ENCODE measurements at regions not wholly inside any gene's neighbourhood (a gene's known extent, or its start where the extent isn't known, plus 50 kb on each side); places are given as distances from the start of the nearest gene placed in this dataset.

DNA sequence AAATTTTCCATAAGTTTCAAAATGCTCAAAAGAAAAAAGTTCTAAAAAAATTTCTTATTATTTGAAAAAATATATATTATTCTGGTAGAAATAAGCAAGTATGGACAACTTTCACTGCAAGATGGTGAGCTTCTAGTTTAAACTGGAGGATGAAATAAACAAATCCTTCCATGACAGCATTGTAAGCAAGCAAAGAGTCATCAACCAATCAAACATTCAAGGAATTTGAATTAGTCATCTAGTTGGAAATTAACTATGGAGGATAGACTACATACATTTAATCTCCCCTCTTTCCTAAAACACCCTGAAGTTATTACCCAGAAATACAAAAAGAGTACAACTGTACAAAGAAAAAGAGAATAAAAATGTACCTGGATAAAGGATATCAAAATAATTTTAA, 51.0 kb upstream of the IRX5 start:
- TF ChIP-seq, protein P1, sequence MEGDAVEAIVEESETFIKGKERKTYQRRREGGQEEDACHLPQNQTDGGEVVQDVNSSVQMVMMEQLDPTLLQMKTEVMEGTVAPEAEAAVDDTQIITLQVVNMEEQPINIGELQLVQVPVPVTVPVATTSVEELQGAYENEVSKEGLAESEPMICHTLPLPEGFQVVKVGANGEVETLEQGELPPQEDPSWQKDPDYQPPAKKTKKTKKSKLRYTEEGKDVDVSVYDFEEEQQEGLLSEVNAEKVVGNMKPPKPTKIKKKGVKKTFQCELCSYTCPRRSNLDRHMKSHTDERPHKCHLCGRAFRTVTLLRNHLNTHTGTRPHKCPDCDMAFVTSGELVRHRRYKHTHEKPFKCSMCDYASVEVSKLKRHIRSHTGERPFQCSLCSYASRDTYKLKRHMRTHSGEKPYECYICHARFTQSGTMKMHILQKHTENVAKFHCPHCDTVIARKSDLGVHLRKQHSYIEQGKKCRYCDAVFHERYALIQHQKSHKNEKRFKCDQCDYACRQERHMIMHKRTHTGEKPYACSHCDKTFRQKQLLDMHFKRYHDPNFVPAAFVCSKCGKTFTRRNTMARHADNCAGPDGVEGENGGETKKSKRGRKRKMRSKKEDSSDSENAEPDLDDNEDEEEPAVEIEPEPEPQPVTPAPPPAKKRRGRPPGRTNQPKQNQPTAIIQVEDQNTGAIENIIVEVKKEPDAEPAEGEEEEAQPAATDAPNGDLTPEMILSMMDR (IDR thresholded peaks at IDR 0.05; ENCODE audit: poor library complexity, severe bottlenecking): no peak
- TF ChIP-seq EZH2 (IDR thresholded peaks at IDR 0.05; ENCODE audit: borderline replicate concordance, insufficient read depth, low read length, poor library complexity, severe bottlenecking): no peak
- TF ChIP-seq POLR2AphosphoS5 (IDR thresholded peaks at IDR 0.05): no peak
- no peak for TF ChIP-seq TAF1 (IDR thresholded peaks at IDR 0.05; ENCODE audit: low read depth)
- TF ChIP-seq MXI1 (conservative IDR thresholded peaks at IDR 0.05; ENCODE audit: poor library complexity, severe bottlenecking): no peak
- TF ChIP-seq, protein P2, sequence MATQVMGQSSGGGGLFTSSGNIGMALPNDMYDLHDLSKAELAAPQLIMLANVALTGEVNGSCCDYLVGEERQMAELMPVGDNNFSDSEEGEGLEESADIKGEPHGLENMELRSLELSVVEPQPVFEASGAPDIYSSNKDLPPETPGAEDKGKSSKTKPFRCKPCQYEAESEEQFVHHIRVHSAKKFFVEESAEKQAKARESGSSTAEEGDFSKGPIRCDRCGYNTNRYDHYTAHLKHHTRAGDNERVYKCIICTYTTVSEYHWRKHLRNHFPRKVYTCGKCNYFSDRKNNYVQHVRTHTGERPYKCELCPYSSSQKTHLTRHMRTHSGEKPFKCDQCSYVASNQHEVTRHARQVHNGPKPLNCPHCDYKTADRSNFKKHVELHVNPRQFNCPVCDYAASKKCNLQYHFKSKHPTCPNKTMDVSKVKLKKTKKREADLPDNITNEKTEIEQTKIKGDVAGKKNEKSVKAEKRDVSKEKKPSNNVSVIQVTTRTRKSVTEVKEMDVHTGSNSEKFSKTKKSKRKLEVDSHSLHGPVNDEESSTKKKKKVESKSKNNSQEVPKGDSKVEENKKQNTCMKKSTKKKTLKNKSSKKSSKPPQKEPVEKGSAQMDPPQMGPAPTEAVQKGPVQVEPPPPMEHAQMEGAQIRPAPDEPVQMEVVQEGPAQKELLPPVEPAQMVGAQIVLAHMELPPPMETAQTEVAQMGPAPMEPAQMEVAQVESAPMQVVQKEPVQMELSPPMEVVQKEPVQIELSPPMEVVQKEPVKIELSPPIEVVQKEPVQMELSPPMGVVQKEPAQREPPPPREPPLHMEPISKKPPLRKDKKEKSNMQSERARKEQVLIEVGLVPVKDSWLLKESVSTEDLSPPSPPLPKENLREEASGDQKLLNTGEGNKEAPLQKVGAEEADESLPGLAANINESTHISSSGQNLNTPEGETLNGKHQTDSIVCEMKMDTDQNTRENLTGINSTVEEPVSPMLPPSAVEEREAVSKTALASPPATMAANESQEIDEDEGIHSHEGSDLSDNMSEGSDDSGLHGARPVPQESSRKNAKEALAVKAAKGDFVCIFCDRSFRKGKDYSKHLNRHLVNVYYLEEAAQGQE (IDR thresholded peaks at IDR 0.05; ENCODE audit: borderline replicate concordance): no peak
- no peak for TF ChIP-seq EP300 (conservative IDR thresholded peaks at IDR 0.05; ENCODE audit: poor library complexity, severe bottlenecking)
- no peak for TF ChIP-seq RAD21 (conservative IDR thresholded peaks at IDR 0.05)
